Uterus (tissue), 3 donors: ENCODE measurements at regions not wholly inside any gene's neighbourhood (a gene's known extent, or its start where the extent isn't known, plus 50 kb on each side); places are given as distances from the start of the nearest gene placed in this dataset.

Experiments
- DNase-seq, 2 donors: peaks; one replicate each; pipeline ENCODE4 v3.0.0-alpha.2; 2019 to 2020
- H3K27ac ChIP-seq, 2 donors: fragments of 200-600 bp; sonication (generic); 1 replicate in 1 of 2; 2 replicates in 1 of 2; pipeline ENCODE4 v1.5.1; 2016 to 2018
- H3K27me3 ChIP-seq, 2 donors: fragments of 200-600 bp; sonication (generic); one replicate each; pipeline ENCODE4 v1.5.1; 2018 to 2019; ENCODE audit warnings: control low read depth in 1 of 2
- H3K36me3 ChIP-seq, 2 donors: fragments of 200-600 bp; sonication (generic); one replicate each; pipeline ENCODE4 v1.5.1; 2019; ENCODE audit warnings: control low read depth in 1 of 2
- H3K4me1 ChIP-seq, 2 donors: fragments of 200-600 bp; sonication (generic); one replicate each; pipeline ENCODE4 v1.5.1; 2018 to 2019; ENCODE audit warnings: control low read depth in 1 of 2
- H3K4me3 ChIP-seq, 2 donors: fragments of 200-600 bp; sonication (generic); 1 replicate in 1 of 2; 2 replicates in 1 of 2; pipeline ENCODE4 v1.5.1; 2018 to 2019; ENCODE audit warnings: mild to moderate bottlenecking in 1 of 2
- H3K9me3 ChIP-seq, 2 donors: fragments of 200-600 bp; sonication (generic); one replicate each; pipeline ENCODE4 v1.5.1; 2019; ENCODE audit warnings: control low read depth in 1 of 2
- CTCF ChIP-seq, 4 experiments: fragments of 200-600 bp in 2 of 4; fragments of 450-650 bp in 2 of 4; sonication (generic) in 2 of 4; IDR thresholded peaks; one replicate each; pipeline ENCODE4 v1.5.1; 2016 to 2019; ENCODE audit warnings: antibody characterized with exemption in 4 of 4, mild to moderate bottlenecking in 2 of 4, moderate library complexity in 1 of 4
- POLR2A ChIP-seq, 2 donors: fragments of 450-650 bp; IDR thresholded peaks; one replicate each; pipeline ENCODE4 v1.6.1; 2016; ENCODE audit warnings: antibody characterized with exemption in 2 of 2, mild to moderate bottlenecking in 1 of 2, moderate library complexity in 1 of 2
- intact Hi-C: fragments of 100-400 bp; cut with DNase I; formaldehyde crosslinking; loops from one replicate; pipeline ENCODE4 v1.15.1; 2023; ENCODE audit warnings: low total_unique reads
- donor health status: DM: yes; HTN: yes; CAD: no.

- intact Hi-C loops = no loop called here
- Histone ChIP-seq H3K9me3 (no peaks in the 10 kb centered on the region), H3K36me3 (no peaks in the 10 kb centered on the region), H3K27ac (no peak overlapping the region), H3K4me1 (no peaks in the 10 kb centered on the region), H3K27me3 (no peaks in the 10 kb centered on the region), H3K4me3 (no peak overlapping the region)
- no peak for DNase-seq
- TF ChIP-seq POLR2A (IDR thresholded peaks at IDR 0.05) (no peak), CTCF (IDR thresholded peaks at IDR 0.05) (no peak)
Observed at GRCh38 chr2:22037274-22037673, 913.5 kb downstream of the TDRD15 start.

DNA sequence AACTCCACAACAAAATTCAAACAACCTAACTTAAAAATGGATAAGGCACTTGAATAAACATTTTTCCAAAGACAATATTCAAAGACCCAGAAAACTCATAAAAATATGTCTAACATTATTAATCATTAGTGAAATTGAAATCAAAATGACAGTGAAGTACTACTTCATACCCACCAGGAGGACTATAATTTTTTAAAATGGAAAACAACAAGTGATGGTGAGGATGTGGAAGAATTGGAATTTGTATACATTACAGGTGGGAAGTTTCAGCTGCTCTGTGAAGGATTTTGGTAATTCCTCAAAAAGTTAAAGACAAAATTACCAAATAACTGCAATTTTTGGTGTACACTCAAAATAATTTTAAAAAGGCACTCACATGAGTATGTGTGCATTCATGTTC lies 920.0 kb downstream of the TDRD15 start:
- intact Hi-C loops = no loop called here
- H3K36me3 ChIP-seq = no peaks in the 10 kb centered on the region
- DNase-seq = no peak

DNA sequence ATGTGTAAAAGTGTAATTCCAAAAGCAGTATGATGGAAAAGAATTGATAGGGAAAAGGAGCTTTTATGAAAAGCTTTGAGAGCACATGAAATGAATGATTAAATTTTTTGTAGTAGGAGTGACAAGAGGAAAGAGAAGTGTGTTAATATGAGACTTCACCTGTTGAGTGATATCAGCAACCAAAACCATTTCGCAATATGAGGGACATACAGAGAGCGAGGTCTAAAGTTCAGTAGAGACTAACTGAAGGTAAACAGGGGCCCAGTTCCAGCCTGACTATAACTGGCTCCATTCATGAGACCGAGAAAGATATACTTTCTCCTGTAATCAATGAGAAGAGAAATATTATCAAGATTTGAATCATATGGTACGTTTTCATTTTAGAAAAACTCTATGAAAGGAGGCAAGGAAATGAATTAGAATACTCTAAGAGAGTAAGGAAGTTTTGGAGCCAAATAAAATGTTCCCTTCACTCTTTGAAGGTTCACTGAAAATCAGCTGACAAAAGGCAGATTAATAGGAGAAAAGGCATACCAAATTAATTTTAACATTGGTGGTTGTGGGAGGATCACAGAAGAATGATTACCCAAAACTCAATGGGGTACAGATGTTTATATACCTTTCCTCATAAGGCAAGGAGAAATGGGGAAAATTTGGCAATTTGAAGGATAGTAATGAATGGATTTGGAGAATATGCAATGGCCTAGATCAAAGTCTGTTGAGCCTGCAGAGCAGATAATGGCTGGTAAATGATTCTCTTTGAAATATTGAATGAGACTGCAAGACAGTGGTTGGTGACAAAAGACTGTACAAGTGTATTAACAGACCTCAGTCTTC lies 932.2 kb downstream of the TDRD15 start:
- no peak for DNase-seq
- TF ChIP-seq CTCF (IDR thresholded peaks at IDR 0.05) (no peak), POLR2A (IDR thresholded peaks at IDR 0.05) (no peak)
- H3K4me3 ChIP-seq = no peak overlapping the region
- H3K27ac ChIP-seq = no peak overlapping the region
- H3K4me1 ChIP-seq = no peaks in the 10 kb centered on the region
- H3K9me3 ChIP-seq = no peaks in the 10 kb centered on the region
- H3K36me3 ChIP-seq = no peaks in the 10 kb centered on the region
- intact Hi-C loops = no loop called here
- H3K27me3 ChIP-seq = no peaks in the 10 kb centered on the region

More for the DNA sequence above, 920.0 kb downstream of the TDRD15 start:
- Histone ChIP-seq H3K4me1 (no peaks in the 10 kb centered on the region), H3K27me3 (no peaks in the 10 kb centered on the region), H3K4me3 (no peak overlapping the region), H3K27ac (no peak overlapping the region), H3K9me3 (no peaks in the 10 kb centered on the region)
- no peak for TF ChIP-seq POLR2A (IDR thresholded peaks at IDR 0.05)
- no peak for TF ChIP-seq CTCF (IDR thresholded peaks at IDR 0.05)

- H3K9me3 ChIP-seq = no peaks in the 10 kb centered on the region
- intact Hi-C loops = no loop called here
Observed at GRCh38 chr2:22056621-22057132, 932.9 kb downstream of the TDRD15 start.

More at GRCh38 chr2:22056621-22057132, 932.9 kb downstream of the TDRD15 start:
- Histone ChIP-seq H3K36me3 (no peaks in the 10 kb centered on the region), H3K27ac (no peak overlapping the region), H3K27me3 (no peaks in the 10 kb centered on the region), H3K4me1 (no peaks in the 10 kb centered on the region), H3K4me3 (no peak overlapping the region)
- TF ChIP-seq POLR2A (IDR thresholded peaks at IDR 0.05) (no peak), CTCF (IDR thresholded peaks at IDR 0.05) (no peak)
- DNase-seq = no peak
